ENCODE measurements at regions not wholly inside any gene's neighbourhood (a gene's known extent, or its start where the extent isn't known, plus 50 kb on each side); places are given as distances from the start of the nearest gene placed in this dataset.

DNA sequence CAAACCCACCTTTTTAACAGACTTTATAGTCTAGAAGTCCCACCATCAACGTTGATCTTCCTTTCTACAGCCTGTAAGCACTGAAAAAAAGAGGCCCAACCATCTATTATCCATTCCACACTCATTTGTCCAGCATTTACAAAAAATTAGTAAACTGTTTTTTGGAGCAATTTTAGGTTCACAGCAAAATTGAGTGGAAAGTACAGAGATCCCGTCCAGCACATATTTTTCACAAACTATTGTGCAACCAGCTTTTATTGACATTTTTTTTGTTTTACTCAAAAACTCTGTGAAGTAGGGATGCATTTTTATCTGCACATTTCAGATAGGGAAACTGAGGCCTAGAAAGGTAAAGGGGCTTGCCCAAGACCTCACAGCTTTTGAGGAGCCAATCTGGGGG is 68.6 kb downstream of the TNP1 start:
- H4K20me1 ChIP-seq (ENCODE audit: control insufficient read depth, extremely low read depth, insufficient read depth, low read length), result no peaks in the 10 kb centered on the region
- no peaks in the 10 kb centered on the region for H3K79me2 ChIP-seq (ENCODE audit: control insufficient read depth, insufficient read depth, low read length)
- H3K27me3 ChIP-seq (ENCODE audit: control insufficient read depth, extremely low read depth, insufficient read depth, low read length), result no peaks in the 10 kb centered on the region
- DNase-seq (ENCODE audit: low read depth, low spot score) (no peak), FAIRE-seq (no peak)
- no peak overlapping the region for H3K27ac ChIP-seq (ENCODE audit: control insufficient read depth, insufficient read depth, low read length)
- no peak overlapping the region for H3K9ac ChIP-seq (ENCODE audit: control insufficient read depth, extremely low read depth, insufficient read depth, low read length)
- H3K9me3 ChIP-seq (ENCODE audit: control insufficient read depth, low read depth, low read length), result no peaks in the 10 kb centered on the region
- no peaks in the 10 kb centered on the region for H3K36me3 ChIP-seq (ENCODE audit: control insufficient read depth in 2 of 2, extremely low read depth in 1 of 2, insufficient read depth in 2 of 2, low read length in 2 of 2)
- H2AFZ ChIP-seq (ENCODE audit: control insufficient read depth, low read length), result no peak overlapping the region
- peaks cover 8% of the 10 kb centered on the region for H3K4me1 ChIP-seq (ENCODE audit: control insufficient read depth, extremely low read depth, insufficient read depth, low read length)
- dilution Hi-C loops (cut with MboI; ENCODE audit: extremely low pct_ligation_motif_present, low sequenced_read_pairs), result no loop called here
- H3K4me3 ChIP-seq (ENCODE audit: control insufficient read depth in 2 of 3, extremely low read depth in 1 of 3, insufficient read depth in 2 of 3, low read depth in 1 of 3, low read length in 3 of 3), result no peak overlapping the region
- no peak for TF ChIP-seq EZH2 (IDR thresholded peaks at IDR 0.05; ENCODE audit: low read length)
- TF ChIP-seq, protein P1, sequence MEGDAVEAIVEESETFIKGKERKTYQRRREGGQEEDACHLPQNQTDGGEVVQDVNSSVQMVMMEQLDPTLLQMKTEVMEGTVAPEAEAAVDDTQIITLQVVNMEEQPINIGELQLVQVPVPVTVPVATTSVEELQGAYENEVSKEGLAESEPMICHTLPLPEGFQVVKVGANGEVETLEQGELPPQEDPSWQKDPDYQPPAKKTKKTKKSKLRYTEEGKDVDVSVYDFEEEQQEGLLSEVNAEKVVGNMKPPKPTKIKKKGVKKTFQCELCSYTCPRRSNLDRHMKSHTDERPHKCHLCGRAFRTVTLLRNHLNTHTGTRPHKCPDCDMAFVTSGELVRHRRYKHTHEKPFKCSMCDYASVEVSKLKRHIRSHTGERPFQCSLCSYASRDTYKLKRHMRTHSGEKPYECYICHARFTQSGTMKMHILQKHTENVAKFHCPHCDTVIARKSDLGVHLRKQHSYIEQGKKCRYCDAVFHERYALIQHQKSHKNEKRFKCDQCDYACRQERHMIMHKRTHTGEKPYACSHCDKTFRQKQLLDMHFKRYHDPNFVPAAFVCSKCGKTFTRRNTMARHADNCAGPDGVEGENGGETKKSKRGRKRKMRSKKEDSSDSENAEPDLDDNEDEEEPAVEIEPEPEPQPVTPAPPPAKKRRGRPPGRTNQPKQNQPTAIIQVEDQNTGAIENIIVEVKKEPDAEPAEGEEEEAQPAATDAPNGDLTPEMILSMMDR (optimal IDR thresholded peaks at IDR 0.05 in 1 of 3, IDR thresholded peaks at IDR 0.05 in 1 of 3, conservative IDR thresholded peaks at IDR 0.05 in 1 of 3; ENCODE audit: extremely low read depth in 1 of 3, insufficient read depth in 2 of 3, low read length in 3 of 3), result no peak
- no peak overlapping the region for H3K4me2 ChIP-seq (ENCODE audit: control insufficient read depth, extremely low read depth, insufficient read depth, low read depth, low read length)
- no peaks in the 10 kb centered on the region for H3K9me1 ChIP-seq (ENCODE audit: control insufficient read depth, extremely low read depth, insufficient read depth, low read length)

DNA sequence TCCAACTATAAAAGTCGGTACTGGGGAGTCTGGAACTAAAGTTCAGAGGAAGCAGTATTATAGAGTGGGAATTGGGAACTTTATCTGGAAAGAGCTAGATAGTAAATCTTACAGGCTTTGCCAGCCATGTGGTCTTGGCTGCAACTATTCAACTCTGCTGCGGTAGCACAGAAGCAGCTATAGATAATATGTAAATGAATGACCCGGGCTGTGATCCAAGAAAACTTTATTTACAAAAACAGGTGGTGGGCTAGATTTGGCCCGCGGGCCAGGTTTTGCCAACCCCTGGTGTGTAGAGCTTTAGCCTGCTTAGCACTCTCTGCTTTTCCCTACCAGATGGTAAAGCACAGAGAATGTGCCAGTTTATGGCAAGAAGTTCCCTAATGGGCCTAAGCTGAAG is 70.8 kb downstream of the TNP1 start:
- TF ChIP-seq, protein P1 (optimal IDR thresholded peaks at IDR 0.05 in 1 of 3, IDR thresholded peaks at IDR 0.05 in 1 of 3, conservative IDR thresholded peaks at IDR 0.05 in 1 of 3; ENCODE audit: extremely low read depth in 1 of 3, insufficient read depth in 2 of 3, low read length in 3 of 3), result no peak
- no peak for TF ChIP-seq EZH2 (IDR thresholded peaks at IDR 0.05; ENCODE audit: low read length)
- Histone ChIP-seq H3K4me1 (ENCODE audit: control insufficient read depth, extremely low read depth, insufficient read depth, low read length) (peaks cover 8% of the 10 kb centered on the region), H3K27ac (ENCODE audit: control insufficient read depth, insufficient read depth, low read length) (no peak overlapping the region), H3K9me3 (ENCODE audit: control insufficient read depth, low read depth, low read length) (no peaks in the 10 kb centered on the region), H3K9me1 (ENCODE audit: control insufficient read depth, extremely low read depth, insufficient read depth, low read length) (no peaks in the 10 kb centered on the region), H3K79me2 (ENCODE audit: control insufficient read depth, insufficient read depth, low read length) (no peaks in the 10 kb centered on the region), H4K20me1 (ENCODE audit: control insufficient read depth, extremely low read depth, insufficient read depth, low read length) (no peaks in the 10 kb centered on the region), H3K36me3 (ENCODE audit: control insufficient read depth in 2 of 2, extremely low read depth in 1 of 2, insufficient read depth in 2 of 2, low read length in 2 of 2) (no peaks in the 10 kb centered on the region), H3K9ac (ENCODE audit: control insufficient read depth, extremely low read depth, insufficient read depth, low read length) (no peak overlapping the region), H3K27me3 (ENCODE audit: control insufficient read depth, extremely low read depth, insufficient read depth, low read length) (no peaks in the 10 kb centered on the region), H3K4me3 (ENCODE audit: control insufficient read depth in 2 of 3, extremely low read depth in 1 of 3, insufficient read depth in 2 of 3, low read depth in 1 of 3, low read length in 3 of 3) (no peak overlapping the region), H3K4me2 (ENCODE audit: control insufficient read depth, extremely low read depth, insufficient read depth, low read depth, low read length) (no peak overlapping the region), H2AFZ (ENCODE audit: control insufficient read depth, low read length) (no peak overlapping the region)
- FAIRE-seq (no peak), DNase-seq (ENCODE audit: low read depth, low spot score) (no peak)
- dilution Hi-C loops (cut with MboI; ENCODE audit: extremely low pct_ligation_motif_present, low sequenced_read_pairs), result no loop called here
